H1 (cell line): ENCODE measurements at regions not wholly inside any gene's neighbourhood (a gene's known extent, or its start where the extent isn't known, plus 50 kb on each side); places are given as distances from the start of the nearest gene placed in this dataset.

ENCODE experiments used
- CTCF ChIA-PET: fragments of 300-600 bp; sonication (Branson Sonifier 250); formaldehyde crosslinking; loops from one replicate; lab custom pipeline; 2021; ENCODE audit not compliant: partially characterized antibody; lab: Charles Lee
- POLR2A ChIA-PET: fragments of 300-600 bp; sonication (Branson Sonifier 250); formaldehyde crosslinking; loops from one replicate; lab custom pipeline; 2021; ENCODE audit warnings: inconsistent platforms; ENCODE audit not compliant: partially characterized antibody; lab: Charles Lee
- DNase-seq, 2 experiments: peaks; one replicate each; pipeline versions ENCODE4 v3.0.0 to v3.0.0-alpha.2; 2010 to 2022; ENCODE audit warnings: low spot score in 2 of 2, low read depth in 1 of 2, mixed read lengths in 1 of 2
- FAIRE-seq: peaks from 2 replicates; lab custom pipeline; 2011; peaks lifted over from hg19 to GRCh38; lab: Jason Lieb, UNC
- H2AFZ ChIP-seq: 2 replicates; pipeline ENCODE4 v1.8.1; 2012; ENCODE audit warnings: low read length, inconsistent platforms
- H2AK5ac ChIP-seq: 2 replicates; pipeline ENCODE4 v1.6.1; 2013; ENCODE audit warnings: low read depth, low read length
- H2BK120ac ChIP-seq: replicated peaks from 2 replicates; pipeline ENCODE3; 2013; ENCODE audit warnings: low read depth, low read length, inconsistent platforms
- H2BK12ac ChIP-seq: 2 replicates; pipeline ENCODE4 v1.6.1; 2013; ENCODE audit warnings: low read depth, low read length
- H2BK15ac ChIP-seq: 2 replicates; pipeline ENCODE4 v1.6.1; 2013; ENCODE audit warnings: low read length
- H2BK20ac ChIP-seq: 2 replicates; pipeline ENCODE4 v1.6.1; 2013; ENCODE audit warnings: low read length
- H2BK5ac ChIP-seq: 2 replicates; pipeline ENCODE4 v1.6.1; 2013; ENCODE audit warnings: low read depth, low read length
- H3K14ac ChIP-seq: 2 replicates; pipeline ENCODE4 v1.6.1; 2013; ENCODE audit warnings: inconsistent platforms; ENCODE audit not compliant: insufficient read length
- H3K18ac ChIP-seq: 2 replicates; pipeline ENCODE4 v1.6.1; 2013; ENCODE audit warnings: low read length; ENCODE audit errors: extremely low read depth
- H3K23ac ChIP-seq: 2 replicates; pipeline ENCODE4 v1.6.1; 2013; ENCODE audit warnings: inconsistent platforms; ENCODE audit not compliant: insufficient read length
- H3K23me2 ChIP-seq: 2 replicates; pipeline ENCODE4 v1.6.1; 2013; ENCODE audit warnings: low read depth, low read length
- H3K27ac ChIP-seq: 2 replicates; pipeline ENCODE4 v1.6.1; 2011; ENCODE audit warnings: low read depth, low read length, inconsistent platforms
- H3K27me3 ChIP-seq, 4 experiments: replicated peaks in 1 of 4; 1 replicate in 1 of 4; 2 replicates in 3 of 4; pipeline versions ENCODE4 v1.6.1 to v1.8.1; 2011 to 2013; ENCODE audit warnings: low read length in 3 of 4, mild to moderate bottlenecking in 3 of 4, inconsistent platforms in 2 of 4, mixed read lengths in 2 of 4, moderate library complexity in 1 of 4; ENCODE audit not compliant: control insufficient read depth in 3 of 4, insufficient read depth in 3 of 4; ENCODE audit errors: extremely low read depth in 1 of 4
- H3K36me3 ChIP-seq, 4 experiments: 2 replicates each; pipeline versions ENCODE4 v1.6.1 to v1.8.1; 2011 to 2013; ENCODE audit warnings: mild to moderate bottlenecking in 4 of 4, low read length in 3 of 4, moderate library complexity in 2 of 4, control low read depth in 1 of 4, inconsistent platforms in 1 of 4; ENCODE audit not compliant: insufficient read depth in 4 of 4, control insufficient read depth in 2 of 4
- H3K4ac ChIP-seq: replicated peaks from 2 replicates; pipeline ENCODE3; 2013; ENCODE audit warnings: low read length, low read depth, mixed read lengths, inconsistent platforms; ENCODE audit not compliant: insufficient read length
- H3K4me1 ChIP-seq, 4 experiments: replicated peaks in 1 of 4; 1 replicate in 1 of 4; 2 replicates in 3 of 4; pipeline versions ENCODE4 v1.6.1 to v1.8.1; 2011 to 2013; ENCODE audit warnings: low read length in 3 of 4, inconsistent platforms in 2 of 4, mixed read lengths in 1 of 4; ENCODE audit not compliant: insufficient read depth in 4 of 4, control insufficient read depth in 3 of 4
- H3K4me2 ChIP-seq, 2 experiments: 2 replicates each; pipeline versions ENCODE4 v1.6.1 to v1.8.1; 2011 to 2013; ENCODE audit warnings: low read depth in 2 of 2, low read length in 2 of 2, control low read depth in 1 of 2, inconsistent platforms in 1 of 2, mild to moderate bottlenecking in 1 of 2; ENCODE audit not compliant: insufficient read depth in 1 of 2
- H3K4me3 ChIP-seq, 4 experiments: fragments of 200-600, 300-600 bp in 1 of 4; sonication (generic), shearing (Covaris generic), sonication (Bioruptor Twin) in 1 of 4; 2 replicates each; pipeline versions ENCODE4 v1.5.1 to v1.8.1; 2011 to 2016; ENCODE audit warnings: low read length in 4 of 4, low read depth in 3 of 4, control low read depth in 2 of 4, inconsistent platforms in 2 of 4, mild to moderate bottlenecking in 2 of 4, mixed read lengths in 1 of 4, moderate library complexity in 1 of 4; ENCODE audit not compliant: insufficient read depth in 2 of 4; ENCODE audit errors: extremely low read depth in 1 of 4
- H3K56ac ChIP-seq: replicated peaks from 2 replicates; pipeline ENCODE3; 2013; ENCODE audit warnings: low read depth, mild to moderate bottlenecking, mixed read lengths, low read length, inconsistent platforms; ENCODE audit not compliant: insufficient read length
- H3K79me1 ChIP-seq: 2 replicates; pipeline ENCODE4 v1.6.1; 2013; ENCODE audit warnings: low read depth, low read length, control low read depth
- H3K79me2 ChIP-seq, 2 experiments: 2 replicates each; pipeline versions ENCODE4 v1.6.1 to v1.8.1; 2012 to 2013; ENCODE audit warnings: low read length in 2 of 2, mild to moderate bottlenecking in 2 of 2, inconsistent platforms in 1 of 2; ENCODE audit not compliant: insufficient read depth in 2 of 2, control insufficient read depth in 1 of 2
- H3K9ac ChIP-seq, 4 experiments: replicated peaks in 1 of 4; 1 replicate in 1 of 4; 2 replicates in 3 of 4; pipeline versions ENCODE4 v1.6.1 to v1.8.1; 2011 to 2013; ENCODE audit warnings: low read depth in 3 of 4, low read length in 3 of 4, control low read depth in 2 of 4, mild to moderate bottlenecking in 2 of 4, moderate library complexity in 2 of 4, inconsistent platforms in 1 of 4; ENCODE audit errors: extremely low read depth in 1 of 4
- H3K9me3 ChIP-seq, 2 experiments: 2 replicates each; pipeline versions ENCODE4 v1.6.1 to v1.8.1; 2012 to 2013; ENCODE audit warnings: mild to moderate bottlenecking in 2 of 2, moderate library complexity in 2 of 2, control low read depth in 1 of 2, inconsistent platforms in 1 of 2, low read depth in 1 of 2, low read length in 1 of 2, mixed read lengths in 1 of 2; ENCODE audit not compliant: insufficient read depth in 2 of 2
- H4K20me1 ChIP-seq, 2 experiments: replicated peaks in 1 of 2; 2 replicates each; pipeline versions ENCODE3 to v1.8.1; 2011 to 2013; ENCODE audit warnings: inconsistent platforms in 2 of 2, low read length in 2 of 2, mild to moderate bottlenecking in 1 of 2; ENCODE audit not compliant: insufficient read depth in 2 of 2, control insufficient read depth in 1 of 2
- H4K5ac ChIP-seq: 2 replicates; pipeline ENCODE4 v1.6.1; 2013; ENCODE audit warnings: low read length, low read depth, mixed read lengths, inconsistent platforms; ENCODE audit not compliant: insufficient read length
- H4K8ac ChIP-seq: 2 replicates; pipeline ENCODE4 v1.8.0; 2013; ENCODE audit warnings: mild to moderate bottlenecking, moderate library complexity, low read length, inconsistent platforms; ENCODE audit not compliant: insufficient read depth; ENCODE audit errors: extremely low read depth
- H4K91ac ChIP-seq: replicated peaks from 2 replicates; pipeline ENCODE3; 2013; ENCODE audit warnings: low read length, mixed read lengths, inconsistent platforms; ENCODE audit not compliant: insufficient read length
- ZNF274 ChIP-seq: IDR thresholded peaks from 2 replicates; pipeline ENCODE4 v1.7.0; 2012; ENCODE audit warnings: low read length, borderline replicate concordance; ENCODE audit errors: extremely low read depth
- WGBS, 2 experiments: shearing (Covaris generic) in 1 of 2; methylation state at CpG; one replicate each; pipeline versions ENCODE4 v1.1.6 to v1.1.7; 2013 to 2015; ENCODE audit warnings: low lambda C conversion rate in 2 of 2, mixed read lengths in 2 of 2, inconsistent platforms in 1 of 2, low coverage in 1 of 2, missing lambda C conversion rate in 1 of 2; ENCODE audit not compliant: insufficient replicate concordance in 2 of 2, insufficient coverage in 1 of 2, insufficient read length in 1 of 2; ENCODE audit errors: extremely low coverage in 1 of 2, missing lambda C conversion rate in 1 of 2; 5-methylcytosine and 5-hydroxymethylcytosine counted together

GRCh38 chr11:70711095-70711910, 313.0 kb downstream of the CTTN start:
- H3K79me2 ChIP-seq, result no peaks in the 10 kb centered on the region
- ChIA-PET CTCF (interaction anchor here (0.9 to 2.3 kb wide), 9 partner anchors 10 to 376 kb away, joined by 3 to 7 read pairs (median 3); no protein-coding TSS in a partner anchor), POLR2A (interaction anchor here (1.4 kb wide), 1 partner anchor 78 kb away, joined by 4 read pairs; no protein-coding TSS in a partner anchor)
- DNase-seq (no peak), FAIRE-seq (no peak)
- no peak overlapping the region for H4K91ac ChIP-seq
- no peak overlapping the region; the same call in 1 of the 2 replicates for H4K8ac ChIP-seq
- WGBS, 2 experiments, result 87% methylated on average over 18 of the region's 30 CpGs; no CpG with 5 or more reads in 1 of the 2 experiments
- H2AK5ac ChIP-seq, result no peak overlapping the region
- peaks cover 0 to 18% (median 7%) of the 10 kb centered on the region in 4 experiments; a peak in 6 of 7 replicates for H3K4me1 ChIP-seq
- H3K4me2 ChIP-seq, result no peak overlapping the region
- H2AFZ ChIP-seq, result no peak overlapping the region
- H3K14ac ChIP-seq, result no peak overlapping the region
- H2BK12ac ChIP-seq, result no peak overlapping the region
- H3K9ac ChIP-seq, result no peak overlapping the region
- peaks cover 0 to 4% of the 10 kb centered on the region in 2 experiments for H4K20me1 ChIP-seq
- H2BK20ac ChIP-seq, result no peak overlapping the region
- no peak overlapping the region for H2BK15ac ChIP-seq
- H3K4me3 ChIP-seq, result no peak overlapping the region
- no peaks in the 10 kb centered on the region for H3K23me2 ChIP-seq
- no peak overlapping the region for H3K56ac ChIP-seq
- H2BK120ac ChIP-seq, result no peak overlapping the region
- no peaks in the 10 kb centered on the region for H3K36me3 ChIP-seq
- H2BK5ac ChIP-seq, result no peak overlapping the region
- H4K5ac ChIP-seq, result no peak overlapping the region
- H3K79me1 ChIP-seq, result peaks cover 2% of the 10 kb centered on the region; the same call in 1 of the 2 replicates
- no peak overlapping the region for H3K4ac ChIP-seq
- no peak overlapping the region for H3K23ac ChIP-seq
- H3K27ac ChIP-seq, result no peak overlapping the region
- no peak overlapping the region for H3K18ac ChIP-seq
- no peaks in the 10 kb centered on the region for H3K27me3 ChIP-seq
- no peaks in the 10 kb centered on the region for H3K9me3 ChIP-seq
- TF ChIP-seq ZNF274, result no peak
